ENCODE measurements at regions not wholly inside any gene's neighbourhood (a gene's known extent, or its start where the extent isn't known, plus 50 kb on each side); places are given as distances from the start of the nearest gene placed in this dataset.

DNA sequence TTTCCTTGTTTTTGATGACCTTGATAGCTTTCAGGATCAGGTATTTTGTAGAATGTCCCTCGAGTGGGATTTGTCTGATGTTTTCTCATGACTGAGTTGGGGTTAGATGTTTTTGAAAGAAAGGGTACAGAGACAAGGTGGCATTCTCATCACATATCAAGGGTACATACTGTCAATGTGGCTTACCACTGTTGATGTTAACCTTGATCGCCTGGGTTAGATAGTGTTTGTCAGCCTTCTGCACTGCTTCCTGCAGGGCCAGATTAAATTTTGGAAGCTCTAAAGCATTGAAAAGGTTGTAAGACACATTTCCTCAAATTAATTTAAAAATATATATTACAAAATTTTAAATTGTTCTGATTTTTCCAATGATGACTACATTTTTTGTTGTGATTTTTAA lies 287.4 kb upstream of the ACTBL2 start:
- no peak for TF ChIP-seq POLR2A (IDR thresholded peaks at IDR 0.05)
- TF ChIP-seq, protein P1, sequence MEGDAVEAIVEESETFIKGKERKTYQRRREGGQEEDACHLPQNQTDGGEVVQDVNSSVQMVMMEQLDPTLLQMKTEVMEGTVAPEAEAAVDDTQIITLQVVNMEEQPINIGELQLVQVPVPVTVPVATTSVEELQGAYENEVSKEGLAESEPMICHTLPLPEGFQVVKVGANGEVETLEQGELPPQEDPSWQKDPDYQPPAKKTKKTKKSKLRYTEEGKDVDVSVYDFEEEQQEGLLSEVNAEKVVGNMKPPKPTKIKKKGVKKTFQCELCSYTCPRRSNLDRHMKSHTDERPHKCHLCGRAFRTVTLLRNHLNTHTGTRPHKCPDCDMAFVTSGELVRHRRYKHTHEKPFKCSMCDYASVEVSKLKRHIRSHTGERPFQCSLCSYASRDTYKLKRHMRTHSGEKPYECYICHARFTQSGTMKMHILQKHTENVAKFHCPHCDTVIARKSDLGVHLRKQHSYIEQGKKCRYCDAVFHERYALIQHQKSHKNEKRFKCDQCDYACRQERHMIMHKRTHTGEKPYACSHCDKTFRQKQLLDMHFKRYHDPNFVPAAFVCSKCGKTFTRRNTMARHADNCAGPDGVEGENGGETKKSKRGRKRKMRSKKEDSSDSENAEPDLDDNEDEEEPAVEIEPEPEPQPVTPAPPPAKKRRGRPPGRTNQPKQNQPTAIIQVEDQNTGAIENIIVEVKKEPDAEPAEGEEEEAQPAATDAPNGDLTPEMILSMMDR (IDR thresholded peaks at IDR 0.05): no peak
